GM19397 (cell line): ENCODE measurements at regions not wholly inside any gene's neighbourhood (a gene's known extent, or its start where the extent isn't known, plus 50 kb on each side); places are given as distances from the start of the nearest gene placed in this dataset.

Experiments
- ATAC-seq: cut with Tn5 transposase; IDR thresholded peaks from one replicate; pipeline ENCODE4 v1.9.1; 2021; ENCODE audit warnings: mild to moderate bottlenecking, moderate library complexity; ENCODE audit not compliant: unreplicated experiment

- ATAC-seq: no peak
Measured at GRCh38 chr21:31570824-31571566, 88.5 kb upstream of the SOD1 start.

GRCh38 chr21:31566611-31567010, 92.9 kb upstream of the SOD1 start:
- no peak for ATAC-seq

GRCh38 chr21:31566064-31566463, 93.4 kb upstream of the SOD1 start:
- ATAC-seq: no peak

- ATAC-seq: no peak
Measured at GRCh38 chr21:31564439-31564838, 95.1 kb upstream of the SOD1 start.

GRCh38 chr21:31560479-31560878, 99.0 kb upstream of the SOD1 start:
- no peak for ATAC-seq

- ATAC-seq: peak; percentile 85
Measured at GRCh38 chr21:31559368-31560119, 99.9 kb upstream of the SOD1 start.

- peak; percentile 90 for ATAC-seq
Measured at GRCh38 chr21:31558962-31559367, 100.5 kb upstream of the SOD1 start.

- ATAC-seq: no peak
Measured at GRCh38 chr21:31558189-31558961, 101.1 kb upstream of the SOD1 start.

GRCh38 chr21:31557421-31558188, 101.9 kb upstream of the SOD1 start:
- no peak for ATAC-seq

- no peak for ATAC-seq
Measured at GRCh38 chr21:31556662-31557061, 102.8 kb upstream of the SOD1 start.

GRCh38 chr21:31555741-31556191, 103.7 kb upstream of the SOD1 start:
- no peak for ATAC-seq

- ATAC-seq: no peak
Measured at GRCh38 chr21:31554511-31555022, 104.9 kb upstream of the SOD1 start.

GRCh38 chr21:31553926-31554325, 105.6 kb upstream of the SOD1 start:
- ATAC-seq: no peak

GRCh38 chr21:31553461-31553860, 106.0 kb upstream of the SOD1 start:
- no peak for ATAC-seq

- ATAC-seq: no peak
Measured at GRCh38 chr21:31552826-31553225, 106.7 kb upstream of the SOD1 start.

GRCh38 chr21:31550070-31550469, 109.4 kb upstream of the SOD1 start:
- no peak for ATAC-seq

GRCh38 chr21:31548688-31549087, 110.8 kb upstream of the SOD1 start:
- ATAC-seq: no peak

GRCh38 chr21:31546443-31547170, 112.9 kb upstream of the SOD1 start:
- no peak for ATAC-seq

GRCh38 chr21:31545036-31545435, 114.5 kb upstream of the SOD1 start:
- ATAC-seq: no peak

- no peak for ATAC-seq
Measured at GRCh38 chr21:31543191-31543590, 116.3 kb upstream of the SOD1 start.
